Kidney (tissue), 13 donors: ENCODE measurements at regions not wholly inside any gene's neighbourhood (a gene's known extent, or its start where the extent isn't known, plus 50 kb on each side); places are given as distances from the start of the nearest gene placed in this dataset.

Experiments used
- DNase-seq, 5 donors: peaks; one replicate each; pipeline ENCODE4 v3.0.0-alpha.2; 2013 to 2020
- FAIRE-seq: peaks from 2 replicates; lab custom pipeline; 2012; peaks lifted over from hg19 to GRCh38; lab: Jason Lieb, UNC
- H3K27ac ChIP-seq, 2 donors: one replicate each; pipeline ENCODE4 v1.7.0; 2013; ENCODE audit warnings: low read depth in 2 of 2, low read length in 2 of 2, inconsistent platforms in 1 of 2
- H3K27me3 ChIP-seq: one replicate; pipeline ENCODE4 v1.7.1; 2013; ENCODE audit warnings: low read length, inconsistent platforms; ENCODE audit not compliant: control insufficient read depth, insufficient read depth
- H3K36me3 ChIP-seq, 3 donors: one replicate each; pipeline versions ENCODE4 v1.7.0 to v1.7.1; 2013; ENCODE audit warnings: low read length in 3 of 3, control low read depth in 1 of 3, inconsistent platforms in 1 of 3; ENCODE audit not compliant: insufficient read depth in 3 of 3, control insufficient read depth in 2 of 3
- H3K4me1 ChIP-seq, 3 donors: one replicate each; pipeline versions ENCODE4 v1.7.0 to v1.7.1; 2013; ENCODE audit warnings: low read length in 3 of 3, inconsistent platforms in 1 of 3, low read depth in 1 of 3; ENCODE audit not compliant: control insufficient read depth in 2 of 3, insufficient read depth in 2 of 3
- H3K4me3 ChIP-seq, 3 donors: one replicate each; pipeline versions ENCODE4 v1.7.0 to v1.8.1; 2013; ENCODE audit warnings: low read length in 3 of 3, control low read depth in 1 of 3, inconsistent platforms in 1 of 3
- H3K9ac ChIP-seq, 3 donors: one replicate each; pipeline versions ENCODE4 v1.7.0 to v1.7.1; 2013; ENCODE audit warnings: low read length in 3 of 3, control low read depth in 1 of 3, inconsistent platforms in 1 of 3
- H3K9me3 ChIP-seq, 3 donors: one replicate each; pipeline versions ENCODE4 v1.7.0 to v1.7.1; 2013; ENCODE audit warnings: low read length in 3 of 3, control low read depth in 1 of 3, inconsistent platforms in 1 of 3; ENCODE audit not compliant: control insufficient read depth in 2 of 3, insufficient read depth in 1 of 3
- intact Hi-C: fragments of 100-400 bp; cut with DNase I; formaldehyde crosslinking; loops from one replicate; pipeline ENCODE4 v1.11.1; 2022
- TF ChIP-seq, protein P1 (sequence below): IDR thresholded peaks from 3 replicates; pipeline ENCODE4 v1.5.1; 2012; ENCODE audit warnings: mild to moderate bottlenecking, moderate library complexity, borderline replicate concordance; ENCODE audit not compliant: insufficient read depth; ENCODE audit errors: extremely low read depth
- donor health status: control.
- donor health status: control.
- donor health status: control.
- donor health status: control.
- donor health status: control.
- donor health status: DM: yes; HTN: yes; CAD: no.
- donor health status: Normal renal cell carcinoma (clear cell type).

DNA sequence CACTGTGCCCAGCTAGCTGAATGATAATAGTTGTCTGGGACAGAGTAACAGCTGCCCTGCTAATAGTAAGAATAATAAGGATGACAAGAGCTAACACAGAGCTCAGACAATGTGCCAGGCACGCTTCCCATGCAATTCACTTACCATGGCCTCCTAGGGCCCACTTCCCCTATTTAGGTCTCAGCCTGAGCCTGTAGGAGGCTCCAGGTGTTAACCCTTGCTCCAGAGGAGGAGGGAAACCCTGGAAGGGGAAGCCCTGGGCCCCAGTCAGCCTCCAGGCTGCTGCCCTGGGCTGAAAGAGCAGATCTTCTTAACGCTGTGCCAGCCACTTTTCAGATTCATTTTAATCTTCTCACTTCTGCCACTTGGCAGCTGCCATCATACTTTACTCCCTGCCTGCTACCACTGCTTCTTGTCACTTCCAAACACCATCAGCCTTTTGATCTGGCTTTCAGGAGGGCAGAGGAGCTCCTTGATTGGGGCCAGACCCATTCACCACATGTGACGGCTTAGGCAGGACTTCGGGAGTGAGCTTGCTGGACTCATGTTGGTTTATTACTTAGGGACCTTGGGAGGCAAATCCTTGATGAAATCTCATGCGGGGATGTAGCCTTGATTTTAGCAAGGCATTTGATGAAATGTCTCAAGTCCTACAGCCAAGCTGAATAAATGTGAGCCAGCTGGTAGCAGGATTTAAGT lies 66.7 kb upstream of the PARP1 start:
- H3K9me3 ChIP-seq, result no peaks in the 10 kb centered on the region
- DNase-seq (no peak), FAIRE-seq (no peak)
- H3K36me3 ChIP-seq, result no peaks in the 10 kb centered on the region
- H3K9ac ChIP-seq, result no peak overlapping the region
- H3K27ac ChIP-seq, result no peak overlapping the region
- intact Hi-C loops, result no loop called here
- no peaks in the 10 kb centered on the region for H3K27me3 ChIP-seq
- no peak overlapping the region for H3K4me3 ChIP-seq
- no peaks in the 10 kb centered on the region for H3K4me1 ChIP-seq
- TF ChIP-seq, protein P1, sequence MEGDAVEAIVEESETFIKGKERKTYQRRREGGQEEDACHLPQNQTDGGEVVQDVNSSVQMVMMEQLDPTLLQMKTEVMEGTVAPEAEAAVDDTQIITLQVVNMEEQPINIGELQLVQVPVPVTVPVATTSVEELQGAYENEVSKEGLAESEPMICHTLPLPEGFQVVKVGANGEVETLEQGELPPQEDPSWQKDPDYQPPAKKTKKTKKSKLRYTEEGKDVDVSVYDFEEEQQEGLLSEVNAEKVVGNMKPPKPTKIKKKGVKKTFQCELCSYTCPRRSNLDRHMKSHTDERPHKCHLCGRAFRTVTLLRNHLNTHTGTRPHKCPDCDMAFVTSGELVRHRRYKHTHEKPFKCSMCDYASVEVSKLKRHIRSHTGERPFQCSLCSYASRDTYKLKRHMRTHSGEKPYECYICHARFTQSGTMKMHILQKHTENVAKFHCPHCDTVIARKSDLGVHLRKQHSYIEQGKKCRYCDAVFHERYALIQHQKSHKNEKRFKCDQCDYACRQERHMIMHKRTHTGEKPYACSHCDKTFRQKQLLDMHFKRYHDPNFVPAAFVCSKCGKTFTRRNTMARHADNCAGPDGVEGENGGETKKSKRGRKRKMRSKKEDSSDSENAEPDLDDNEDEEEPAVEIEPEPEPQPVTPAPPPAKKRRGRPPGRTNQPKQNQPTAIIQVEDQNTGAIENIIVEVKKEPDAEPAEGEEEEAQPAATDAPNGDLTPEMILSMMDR, result no peak

DNA sequence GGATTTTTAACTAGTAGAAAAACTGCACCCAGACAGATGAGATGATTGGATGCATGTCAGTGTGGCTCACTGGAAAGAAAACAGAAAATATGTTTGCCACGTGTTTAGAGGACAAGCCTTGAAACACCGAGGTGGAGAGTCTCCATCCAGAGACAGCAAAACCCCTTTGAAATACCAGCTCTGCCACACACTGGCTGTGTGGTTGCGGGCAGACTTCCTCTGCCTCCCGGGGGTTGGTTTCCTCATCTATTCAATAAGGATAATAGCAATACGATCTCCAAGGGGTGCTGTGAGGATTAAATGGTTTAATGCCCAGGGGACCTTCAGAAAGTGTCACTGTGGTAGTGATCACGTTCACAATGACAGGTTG lies 67.2 kb upstream of the PARP1 start:
- Histone ChIP-seq H3K36me3 (no peaks in the 10 kb centered on the region), H3K9me3 (no peaks in the 10 kb centered on the region), H3K9ac (no peak overlapping the region), H3K4me1 (no peaks in the 10 kb centered on the region), H3K27me3 (no peaks in the 10 kb centered on the region), H3K4me3 (no peak overlapping the region), H3K27ac (no peak overlapping the region)
- no peak for FAIRE-seq
- intact Hi-C loops, result no loop called here
- DNase-seq, result no peak
- TF ChIP-seq, protein P1, result no peak

DNA sequence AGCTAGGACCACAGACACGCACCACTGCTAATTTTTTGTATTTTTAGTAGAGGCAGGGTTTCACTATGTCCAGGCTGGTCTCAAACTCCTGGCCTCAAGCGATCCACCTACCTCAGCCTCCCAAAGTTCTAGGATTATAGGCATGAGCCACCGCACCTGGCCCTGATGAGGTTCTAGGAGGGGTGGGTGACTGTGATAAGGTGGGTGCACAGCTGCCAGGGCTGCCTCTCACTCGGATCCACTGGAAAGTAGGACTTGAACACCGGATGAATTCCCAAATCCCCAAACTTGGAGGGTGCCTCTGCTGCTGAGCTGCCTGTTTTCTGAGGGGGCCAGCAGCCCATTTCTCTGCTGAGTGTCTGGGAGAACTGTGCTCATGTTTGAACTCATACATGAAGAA lies 68.2 kb upstream of the PARP1 start:
- DNase-seq (no peak), FAIRE-seq (no peak)
- Histone ChIP-seq H3K27me3 (no peaks in the 10 kb centered on the region), H3K9me3 (no peaks in the 10 kb centered on the region), H3K36me3 (no peaks in the 10 kb centered on the region), H3K4me1 (no peaks in the 10 kb centered on the region), H3K4me3 (no peak overlapping the region), H3K27ac (no peak overlapping the region), H3K9ac (no peak overlapping the region)
- intact Hi-C loops, result no loop called here
- TF ChIP-seq, protein P1, result no peak
